Renal cortical epithelial cell (primary cell): ENCODE measurements at regions not wholly inside any gene's neighbourhood (a gene's known extent, or its start where the extent isn't known, plus 50 kb on each side); places are given as distances from the start of the nearest gene placed in this dataset.

Experiments used
- DNase-seq: peaks from one replicate; pipeline ENCODE4 v3.0.0-alpha.2; 2011; ENCODE audit warnings: low read depth

DNA sequence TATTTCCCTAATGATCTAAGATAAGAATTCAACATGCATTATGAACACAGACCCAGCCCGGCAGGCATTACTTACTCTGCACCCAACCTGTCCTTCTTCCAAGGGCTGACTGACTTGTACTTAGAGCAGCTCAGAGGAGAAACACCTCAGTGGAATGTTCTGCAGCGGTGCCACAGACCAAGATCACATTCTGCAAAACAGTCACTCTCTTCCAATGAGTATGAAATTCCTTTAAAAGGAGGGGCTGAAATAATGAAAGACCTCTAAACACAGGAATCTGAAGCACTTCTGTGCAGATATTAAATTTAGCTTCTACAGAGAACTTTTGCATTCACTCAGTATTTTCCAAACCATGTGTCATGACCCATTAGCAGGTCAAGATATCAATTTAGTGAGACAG, 172.9 kb downstream of the ZDHHC21 start:
- DNase-seq = peak; percentile 5

DNA sequence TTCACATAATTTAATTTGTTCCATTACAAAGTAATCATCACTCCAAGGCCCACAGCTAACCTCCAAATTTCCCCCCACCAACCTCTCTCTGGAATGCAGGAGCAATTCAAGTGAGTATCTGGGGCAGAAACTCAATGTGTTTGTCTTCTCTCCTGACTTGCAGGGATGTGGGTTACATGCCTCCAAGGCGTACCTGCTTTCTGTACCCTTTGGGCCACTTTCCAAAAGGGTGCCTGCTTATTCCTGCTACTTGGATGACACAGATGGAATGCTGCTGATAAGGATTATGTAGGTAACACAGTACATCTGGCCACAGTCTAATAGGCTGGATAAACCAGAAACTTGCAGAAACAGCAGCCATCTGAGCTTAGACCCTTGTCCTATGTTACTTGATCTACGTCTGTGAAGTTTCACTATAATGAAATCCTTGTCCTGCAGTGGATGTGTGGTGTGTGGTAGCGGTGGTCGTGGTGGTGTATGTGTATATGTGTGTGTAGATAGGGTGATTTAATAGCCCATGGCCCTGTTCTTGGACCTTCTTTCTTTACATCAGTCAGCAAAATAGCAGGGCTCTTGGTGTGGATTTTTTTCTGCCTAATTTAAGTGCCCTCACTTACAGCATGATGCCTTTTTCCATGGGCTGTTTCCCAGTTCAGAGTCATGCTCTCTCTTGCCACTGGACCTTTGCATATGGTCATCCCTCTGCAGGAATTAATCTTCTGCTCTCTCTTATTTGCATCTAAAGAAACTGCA, 175.9 kb downstream of the ZDHHC21 start:
- DNase-seq = no peak

DNA sequence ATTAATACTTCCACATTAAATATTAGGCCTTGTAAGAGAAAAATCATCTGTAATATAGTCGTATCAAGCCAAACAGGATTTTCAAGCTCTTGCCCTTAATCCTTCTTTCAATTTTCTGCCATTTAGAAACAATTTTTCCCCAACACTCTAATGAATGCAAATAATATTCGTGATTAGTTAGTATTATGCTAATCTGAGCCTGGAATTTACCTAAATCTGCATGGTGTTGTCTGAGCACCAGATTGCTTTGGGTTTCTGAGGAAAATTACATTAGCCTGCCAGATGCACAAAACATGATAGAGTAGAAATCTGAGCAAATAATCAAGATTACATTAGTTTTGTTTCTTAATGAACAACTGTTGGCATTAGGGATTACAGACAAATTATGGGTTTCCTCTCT, 176.6 kb downstream of the ZDHHC21 start:
- no peak for DNase-seq

DNA sequence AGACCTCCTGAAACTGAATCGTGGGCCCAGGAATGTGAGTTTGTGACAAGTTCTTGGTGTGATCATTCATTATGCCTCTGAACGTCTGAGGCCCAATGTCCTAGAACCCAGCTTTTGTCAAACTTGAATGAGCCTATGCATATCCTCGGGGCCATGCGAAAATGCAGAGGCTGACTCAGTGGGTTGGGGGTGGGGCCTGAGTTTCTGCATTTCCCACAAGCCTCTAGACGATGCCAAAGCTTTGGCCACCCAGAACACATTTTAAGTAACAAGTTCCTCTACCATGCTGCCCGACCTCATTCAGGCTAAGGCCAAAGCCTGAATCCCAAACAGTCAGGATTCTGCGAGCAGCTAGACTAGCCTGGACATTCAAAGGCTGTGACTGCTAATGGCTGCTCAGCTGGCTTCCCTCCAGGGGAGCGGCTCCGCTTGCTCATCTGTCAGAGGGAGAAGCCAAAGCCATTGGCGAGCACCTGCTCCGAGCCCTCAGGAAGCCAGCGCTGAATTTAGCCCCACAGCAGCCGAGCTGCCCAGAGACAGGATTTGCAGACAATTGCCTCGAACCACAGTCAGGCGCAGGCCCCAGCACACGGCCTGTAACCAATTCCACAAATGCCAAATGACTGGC, 177.5 kb downstream of the ZDHHC21 start:
- DNase-seq = no peak

DNA sequence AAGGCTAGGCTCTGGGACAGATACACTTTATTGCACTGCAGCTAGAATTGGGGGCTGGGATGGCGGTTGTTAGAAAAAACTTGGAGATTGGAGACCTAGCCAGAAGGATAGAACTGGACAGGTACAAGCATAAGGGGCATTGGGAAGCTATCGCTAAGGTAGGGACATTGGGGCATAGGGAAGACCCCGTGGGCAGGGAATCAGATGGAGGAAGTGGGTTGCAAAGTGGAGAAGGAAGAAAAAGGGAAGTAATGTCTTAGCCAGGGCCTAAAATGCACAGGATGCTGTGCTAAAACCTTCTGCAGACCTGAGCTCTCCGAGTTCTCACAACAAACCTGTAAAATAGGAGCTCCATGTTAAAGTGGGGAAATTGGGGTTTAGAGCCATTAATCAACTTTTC, 178.2 kb downstream of the ZDHHC21 start:
- no peak for DNase-seq

DNA sequence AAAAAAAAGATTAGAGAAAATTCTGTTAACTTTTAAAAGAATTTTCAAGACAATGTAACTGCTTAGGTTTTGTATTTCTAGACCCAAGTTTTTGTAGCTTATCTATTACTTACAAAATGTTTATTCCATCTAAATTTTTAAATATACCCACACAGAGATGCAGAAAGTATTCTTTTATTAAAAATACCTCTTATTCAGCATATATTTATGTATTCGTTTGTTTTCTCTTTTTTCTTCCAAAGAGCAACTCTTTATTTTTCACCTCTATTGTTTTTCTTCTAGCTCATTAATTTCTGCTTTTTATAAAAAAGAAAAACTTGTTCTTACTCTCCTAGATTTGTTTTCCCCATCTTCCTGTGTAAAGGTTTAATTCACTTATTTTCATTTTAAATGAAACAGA, 180.3 kb downstream of the ZDHHC21 start:
- no peak for DNase-seq

DNA sequence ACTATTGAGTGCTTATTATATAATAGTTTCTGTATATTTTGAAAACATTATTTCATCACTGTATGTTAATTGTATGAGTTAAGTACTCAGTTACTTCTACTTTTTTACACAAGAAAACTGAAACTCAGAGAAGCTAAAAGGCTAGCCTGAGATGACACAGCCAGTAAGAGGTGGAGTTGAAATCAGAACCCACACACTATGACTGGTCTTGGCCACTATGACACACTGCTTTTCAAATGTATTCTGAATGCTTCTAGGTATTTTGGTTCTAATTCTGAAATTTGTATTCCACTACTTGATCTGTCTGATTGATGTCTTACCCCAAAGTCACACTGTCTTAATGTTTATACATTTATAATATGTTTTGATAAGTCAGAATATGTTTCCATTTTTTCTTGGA, 181.8 kb downstream of the ZDHHC21 start:
- DNase-seq = peak; percentile 3

DNA sequence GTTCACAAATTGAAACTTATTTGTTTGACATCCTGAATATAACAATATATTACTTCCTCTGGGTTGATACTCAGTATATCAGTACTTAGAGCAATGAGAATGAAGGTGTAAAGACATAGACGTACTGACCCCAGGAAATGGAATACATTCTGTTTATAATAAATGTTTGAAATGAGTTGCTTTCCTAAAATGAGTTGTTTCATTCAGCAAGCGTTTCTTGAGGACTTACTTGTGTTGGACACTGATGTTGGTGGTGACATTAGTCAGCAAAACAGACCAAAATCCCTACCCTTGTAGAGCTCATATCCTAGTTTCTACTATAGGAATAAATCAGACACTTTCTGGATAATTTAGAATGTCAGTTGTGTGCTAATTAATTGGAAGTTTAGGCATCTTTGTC, 184.3 kb downstream of the ZDHHC21 start:
- DNase-seq = no peak

DNA sequence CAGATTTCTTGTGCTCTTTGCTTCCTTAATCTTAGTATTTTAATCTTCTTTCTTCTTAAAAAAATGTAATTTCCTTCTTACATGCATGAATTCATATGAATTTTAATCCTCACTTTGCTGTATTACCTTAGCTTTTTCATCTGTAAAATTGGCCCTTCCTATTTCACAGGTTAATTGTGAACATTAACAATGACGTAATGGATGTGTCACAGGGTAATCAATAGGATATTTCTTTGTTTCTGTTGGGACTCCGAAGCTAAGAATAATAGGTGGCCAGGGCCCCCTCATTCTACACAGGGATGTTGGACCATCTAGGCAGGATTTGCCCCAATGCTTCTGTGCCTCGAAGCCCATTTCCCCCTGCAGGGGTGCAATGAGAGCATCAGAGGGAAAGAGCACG, 187.4 kb upstream of the NFIB start:
- DNase-seq = no peak

DNA sequence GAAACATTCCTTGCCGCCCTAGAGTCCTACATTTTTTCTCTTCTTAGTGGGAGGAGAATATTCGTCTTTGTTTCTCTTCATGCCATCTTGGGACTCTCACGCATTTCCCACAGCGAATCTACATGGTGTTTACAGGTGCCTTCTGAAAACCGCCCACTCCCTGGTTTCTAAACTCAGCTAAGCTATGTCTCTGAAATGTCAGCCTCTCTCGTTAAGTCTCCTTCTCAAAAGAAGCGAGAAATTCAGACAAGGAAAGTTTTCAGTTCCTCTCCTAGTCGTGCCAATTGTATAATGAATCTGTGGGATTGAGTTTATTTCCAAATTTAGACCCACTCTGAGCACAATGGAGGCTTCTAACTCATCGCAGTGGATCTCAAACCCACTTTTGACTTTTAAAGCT, 186.8 kb upstream of the NFIB start:
- no peak for DNase-seq

DNA sequence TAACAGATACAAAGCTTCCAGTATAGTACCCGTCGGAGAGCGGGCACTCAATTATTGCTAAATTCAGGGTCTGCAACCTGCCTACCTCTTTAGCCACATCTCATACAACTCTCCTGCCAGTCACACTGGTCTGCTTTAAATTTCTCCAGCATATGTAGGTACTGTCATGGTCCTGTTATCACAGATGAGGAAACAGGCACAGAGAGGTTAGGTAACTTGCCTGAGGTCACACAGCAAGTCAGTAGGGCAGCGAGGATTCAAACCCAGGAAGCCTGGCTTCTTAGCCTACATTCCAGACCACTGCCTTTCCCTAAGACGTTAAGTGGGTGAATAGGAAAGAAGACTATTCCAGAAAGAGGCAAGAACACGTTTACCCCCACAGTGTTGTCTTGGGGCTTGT, 186.0 kb upstream of the NFIB start:
- DNase-seq = no peak

DNA sequence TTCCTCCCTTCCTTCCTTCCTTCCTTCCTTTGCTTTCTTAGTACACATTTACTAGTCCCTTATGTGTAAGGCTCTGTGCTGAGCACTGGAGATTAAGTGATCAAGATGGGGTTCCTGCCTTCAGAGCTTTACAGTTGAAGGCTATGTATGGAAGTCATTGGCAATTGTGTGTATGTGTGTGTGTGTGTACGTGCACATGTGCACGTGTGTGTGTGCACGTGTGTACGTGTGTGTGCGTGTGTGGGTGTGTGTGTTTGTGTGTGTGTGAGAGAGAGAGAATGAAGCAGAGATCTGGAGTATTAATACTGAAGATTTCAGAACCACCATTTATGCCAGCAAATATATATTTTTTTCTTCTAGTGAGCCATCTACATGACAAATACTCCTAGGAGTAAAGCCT, 184.9 kb upstream of the NFIB start:
- no peak for DNase-seq

DNA sequence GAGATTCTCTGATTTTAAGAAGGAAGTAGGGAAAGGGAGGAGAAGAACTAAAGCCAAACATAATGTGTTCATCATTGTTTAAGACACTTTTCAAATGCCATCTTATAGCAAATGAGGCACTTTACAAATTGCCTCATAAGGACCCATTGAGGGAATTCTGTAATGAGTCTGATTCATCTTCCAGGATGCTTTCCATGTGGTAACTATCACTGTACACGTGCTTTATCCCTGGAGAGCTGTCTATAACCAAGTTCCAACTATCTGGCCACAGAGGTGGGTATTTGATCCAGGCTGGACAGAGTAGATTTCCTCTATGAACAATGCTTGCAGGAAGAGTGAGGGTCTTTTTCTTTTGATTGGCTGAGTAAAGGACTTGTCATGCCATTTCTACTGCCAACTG, 183.5 kb upstream of the NFIB start:
- DNase-seq = no peak

DNA sequence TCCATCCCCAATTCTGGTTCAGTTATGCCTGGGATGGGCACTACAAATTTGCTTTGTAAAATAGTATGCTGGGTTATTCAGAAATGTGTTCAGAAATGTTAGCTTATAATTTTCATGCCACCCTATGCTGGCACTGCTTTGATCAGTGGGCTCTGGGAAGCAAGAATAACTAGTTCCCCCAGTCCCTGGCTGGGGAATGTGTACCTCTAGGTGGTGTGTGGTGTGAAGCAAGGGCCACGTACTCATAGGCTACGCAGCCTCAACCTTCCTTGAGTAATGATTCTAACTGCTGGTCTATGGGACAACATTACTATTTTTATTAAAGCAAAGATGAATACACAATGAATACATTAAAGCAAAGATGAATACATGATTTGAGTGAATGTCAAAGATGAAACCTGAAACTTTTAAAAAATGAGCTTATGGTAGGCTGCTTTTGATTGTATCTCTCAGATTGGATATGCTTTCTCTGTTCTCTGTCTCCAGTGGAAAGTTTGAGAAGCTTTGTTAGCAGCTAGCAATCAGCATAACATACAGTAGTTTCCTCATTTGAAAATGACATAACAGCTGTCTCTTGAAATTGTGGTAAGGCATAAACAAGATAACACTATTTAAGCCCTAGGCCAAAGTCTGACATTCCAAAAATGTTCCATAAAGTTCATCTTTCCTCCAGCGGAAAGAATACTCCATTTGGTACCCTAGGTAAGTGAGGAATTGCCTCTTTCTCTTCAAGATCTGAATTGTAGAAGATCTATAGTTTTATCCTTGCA, 174.7 kb upstream of the NFIB start:
- DNase-seq = no peak

DNA sequence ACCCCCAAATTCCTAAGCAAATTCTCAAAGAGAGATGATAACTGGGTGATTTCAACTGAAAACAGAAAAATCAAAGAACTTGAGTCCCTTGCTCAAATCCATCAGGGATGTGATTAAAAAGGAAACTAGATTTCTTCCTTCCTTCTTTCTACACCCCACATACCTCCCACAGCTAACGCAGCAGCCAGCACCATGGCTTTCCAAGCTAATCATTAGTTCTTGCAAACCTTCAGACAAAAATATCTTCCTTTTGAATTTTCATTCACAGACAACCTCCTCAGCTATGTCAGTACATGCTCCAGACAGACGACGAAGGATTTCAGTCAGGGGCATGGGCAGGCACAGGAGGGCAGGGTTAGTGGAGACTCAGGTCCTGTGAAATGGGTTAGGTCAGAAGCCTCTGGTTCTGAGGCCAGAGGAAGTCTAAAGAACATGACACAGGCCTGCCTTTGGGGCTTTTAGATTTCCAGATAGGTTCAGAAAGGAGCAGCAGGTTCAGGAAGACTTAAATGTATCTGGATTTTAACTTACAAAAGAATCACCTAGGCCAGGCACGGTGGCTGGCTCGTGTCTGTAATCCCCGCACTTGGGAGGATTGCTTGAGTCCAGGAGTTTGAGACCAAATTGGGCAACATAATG, 173.7 kb upstream of the NFIB start:
- no peak for DNase-seq

DNA sequence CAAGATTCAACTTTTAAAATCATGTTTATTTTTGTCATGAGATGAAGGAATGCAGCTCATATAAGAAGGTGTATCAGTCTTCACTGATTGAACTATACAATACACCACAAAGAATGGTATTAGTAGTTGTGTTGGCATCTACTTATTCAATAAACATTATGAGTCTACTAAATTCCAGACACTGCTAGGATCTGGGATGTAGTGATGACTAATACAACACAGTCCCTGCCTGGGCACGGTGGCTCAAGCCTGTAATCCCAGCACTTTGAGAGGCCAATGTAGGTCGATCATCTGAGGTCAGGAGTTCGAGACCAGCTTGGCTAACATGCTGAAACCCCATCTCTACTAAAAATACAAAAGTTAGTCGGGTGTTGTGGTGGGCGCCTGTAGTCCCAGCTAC, 171.4 kb upstream of the NFIB start:
- no peak for DNase-seq

DNA sequence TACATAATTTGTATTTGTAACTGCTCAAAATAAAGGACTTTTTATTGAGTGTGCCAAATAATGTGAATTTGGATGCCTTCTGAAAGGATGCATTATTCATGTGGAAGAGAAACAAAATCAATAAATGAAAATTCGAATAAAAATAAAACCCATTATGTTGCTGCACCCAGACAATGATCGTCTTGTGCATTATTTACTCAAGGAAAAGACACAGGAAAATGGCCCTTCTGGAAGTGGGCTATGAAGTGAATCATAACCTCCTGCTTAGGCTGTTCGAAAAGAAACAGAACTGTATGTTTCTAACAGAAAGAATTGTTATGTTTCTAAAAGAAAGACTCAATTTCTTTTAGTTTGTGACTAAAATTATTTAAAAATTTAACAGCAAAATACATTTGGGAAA, 168.9 kb upstream of the NFIB start:
- DNase-seq = no peak

DNA sequence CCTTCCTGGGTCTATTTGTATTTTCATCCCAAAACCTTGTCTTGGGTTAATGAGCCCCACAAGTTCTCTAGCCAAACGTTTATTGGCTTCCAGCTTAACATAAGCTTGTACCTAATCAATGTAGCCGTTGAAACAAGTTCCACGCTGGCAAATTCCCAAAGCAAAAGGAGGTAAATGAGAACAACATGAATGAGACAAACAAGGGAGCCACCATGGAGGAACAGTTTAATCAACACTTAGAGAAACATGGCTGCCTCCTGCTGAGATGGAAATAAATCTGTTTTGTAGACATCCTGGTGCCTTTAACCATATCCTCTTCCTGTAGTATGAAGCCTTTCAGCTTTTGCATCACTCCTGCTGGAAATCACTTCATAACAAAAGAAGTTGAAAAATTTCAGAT, 166.6 kb upstream of the NFIB start:
- no peak for DNase-seq

DNA sequence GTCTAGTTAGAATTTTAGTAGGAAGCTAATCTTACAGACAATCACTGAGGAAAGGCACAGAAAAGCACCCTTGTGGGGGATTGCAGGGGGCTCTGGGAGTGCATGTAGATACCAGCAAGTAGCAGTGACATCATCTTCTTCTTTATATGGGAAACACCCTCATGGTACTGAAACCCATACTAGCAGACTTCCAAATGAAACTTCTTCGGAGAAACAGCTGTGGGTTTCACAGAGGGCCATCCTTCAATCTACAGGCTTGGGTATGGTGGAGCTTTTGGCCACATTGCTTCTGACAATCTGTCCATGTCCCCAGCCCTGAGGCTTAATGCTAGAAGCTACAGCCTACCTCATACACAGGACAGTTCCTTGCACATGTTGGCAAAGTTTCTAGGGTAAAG, 165.2 kb upstream of the NFIB start:
- no peak for DNase-seq

DNA sequence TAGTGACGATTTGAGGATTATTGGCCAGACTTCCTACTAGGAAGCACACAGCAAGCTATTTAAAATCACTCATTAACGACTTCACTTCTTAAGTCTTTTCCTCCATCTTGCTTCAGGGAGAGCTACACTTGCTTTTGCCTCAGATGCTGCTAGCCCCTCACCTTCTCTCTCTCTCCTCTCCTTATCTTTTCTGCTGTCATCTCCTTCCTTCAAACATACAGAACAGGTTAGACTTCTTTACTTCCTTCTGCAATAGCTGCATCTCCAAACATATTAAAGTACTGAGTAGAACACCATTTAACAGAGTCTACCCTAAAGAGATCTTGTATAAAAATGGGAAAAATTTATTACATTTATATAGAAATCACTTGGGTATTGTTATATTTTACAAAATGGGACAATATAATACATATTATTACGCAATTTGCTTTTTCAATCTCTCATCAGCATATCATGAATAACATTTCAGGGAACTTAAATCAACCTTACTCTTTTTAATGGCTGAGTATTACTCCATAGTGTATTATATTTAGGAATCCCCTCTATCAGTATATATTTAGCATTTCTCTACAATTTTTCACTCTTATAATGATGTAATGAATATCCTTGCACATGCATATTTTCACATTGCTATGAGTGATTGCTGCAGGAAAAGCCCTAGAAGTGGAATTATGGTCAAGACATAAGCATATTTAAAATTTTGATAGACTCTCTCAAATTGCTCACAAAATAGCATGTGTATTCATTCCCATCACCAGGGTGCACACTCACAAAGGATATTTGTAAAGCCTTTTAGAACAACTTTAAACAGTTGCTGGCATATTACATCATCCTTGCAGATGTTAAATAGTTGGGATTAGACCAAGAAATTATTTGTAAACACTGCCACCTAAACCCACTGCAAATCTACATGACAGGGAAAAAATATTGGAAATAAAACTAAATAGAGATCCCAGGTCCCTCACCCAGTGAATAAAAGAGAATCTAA, 164.5 kb upstream of the NFIB start:
- no peak for DNase-seq

DNA sequence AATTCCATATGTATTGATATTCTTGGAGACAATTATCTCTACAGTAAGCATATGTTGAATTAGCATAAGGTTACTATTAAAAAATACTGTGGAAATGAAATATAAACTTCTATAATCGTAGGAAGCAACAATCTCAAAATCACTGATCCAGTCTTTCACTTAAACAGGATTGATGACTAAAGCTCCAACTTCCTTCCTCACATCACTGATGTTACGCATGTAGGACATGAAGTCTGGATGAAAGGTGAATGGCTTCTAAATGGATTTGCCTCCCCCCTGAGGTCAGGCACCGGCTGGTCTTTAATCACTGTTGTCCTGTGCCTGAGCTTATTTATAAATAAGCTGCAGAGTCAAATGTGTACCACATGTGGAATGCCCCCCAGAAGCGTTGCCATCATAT, 157.1 kb upstream of the NFIB start:
- DNase-seq = no peak
